ENCODE measurements at regions not wholly inside any gene's neighbourhood (a gene's known extent, or its start where the extent isn't known, plus 50 kb on each side); places are given as distances from the start of the nearest gene placed in this dataset.

GRCh38 chr1:103854279-103854678 is 104.6 kb downstream of the AMY1C start:
- no peak overlapping the region for H3K9ac ChIP-seq (ENCODE audit: low read depth, low read length)
- H3K36me3 ChIP-seq (ENCODE audit: control insufficient read depth, insufficient read depth, low read length), result no peaks in the 10 kb centered on the region
- no peaks in the 10 kb centered on the region for H3K4me1 ChIP-seq (ENCODE audit: control insufficient read depth, insufficient read depth, low read length)
- no peaks in the 10 kb centered on the region for H3K9me3 ChIP-seq (ENCODE audit: control insufficient read depth, insufficient read depth, low read length)
- no peaks in the 10 kb centered on the region for H3K27me3 ChIP-seq (ENCODE audit: control insufficient read depth, insufficient read depth, low read length)
- no peak overlapping the region for H3K4me3 ChIP-seq (ENCODE audit: low read depth, low read length)

GRCh38 chr1:103859721-103860120 is 110.0 kb downstream of the AMY1C start:
- no peak overlapping the region for H3K9ac ChIP-seq (ENCODE audit: low read depth, low read length)
- H3K4me3 ChIP-seq (ENCODE audit: low read depth, low read length), result no peak overlapping the region

GRCh38 chr1:103898576-103899345 is 149.1 kb downstream of the AMY1C start:
- H3K4me1 ChIP-seq (ENCODE audit: control insufficient read depth, insufficient read depth, low read length), result no peaks in the 10 kb centered on the region
- H3K36me3 ChIP-seq (ENCODE audit: control insufficient read depth, insufficient read depth, low read length), result no peaks in the 10 kb centered on the region
- H3K9ac ChIP-seq (ENCODE audit: low read depth, low read length), result no peak overlapping the region
- H3K4me3 ChIP-seq (ENCODE audit: low read depth, low read length), result no peak overlapping the region
- H3K27me3 ChIP-seq (ENCODE audit: control insufficient read depth, insufficient read depth, low read length), result no peaks in the 10 kb centered on the region
- H3K9me3 ChIP-seq (ENCODE audit: control insufficient read depth, insufficient read depth, low read length), result no peaks in the 10 kb centered on the region

More at GRCh38 chr1:103859721-103860120, 110.0 kb downstream of the AMY1C start:
- H3K9me3 ChIP-seq (ENCODE audit: control insufficient read depth, insufficient read depth, low read length), result no peaks in the 10 kb centered on the region
- no peaks in the 10 kb centered on the region for H3K4me1 ChIP-seq (ENCODE audit: control insufficient read depth, insufficient read depth, low read length)
- no peaks in the 10 kb centered on the region for H3K36me3 ChIP-seq (ENCODE audit: control insufficient read depth, insufficient read depth, low read length)
- no peaks in the 10 kb centered on the region for H3K27me3 ChIP-seq (ENCODE audit: control insufficient read depth, insufficient read depth, low read length)

- Histone ChIP-seq H3K4me3 (ENCODE audit: low read depth, low read length) (no peak overlapping the region), H3K9me3 (ENCODE audit: control insufficient read depth, insufficient read depth, low read length) (no peaks in the 10 kb centered on the region), H3K27me3 (ENCODE audit: control insufficient read depth, insufficient read depth, low read length) (no peaks in the 10 kb centered on the region), H3K36me3 (ENCODE audit: control insufficient read depth, insufficient read depth, low read length) (no peaks in the 10 kb centered on the region), H3K9ac (ENCODE audit: low read depth, low read length) (no peak overlapping the region), H3K4me1 (ENCODE audit: control insufficient read depth, insufficient read depth, low read length) (no peaks in the 10 kb centered on the region)
These were observed 150.3 kb downstream of the AMY1C start for GRCh38 chr1:103900005-103900404.

GRCh38 chr1:103901072-103901471 is 151.4 kb downstream of the AMY1C start:
- H3K4me3 ChIP-seq (ENCODE audit: low read depth, low read length), result no peak overlapping the region

GRCh38 chr1:103905363-103905762 is 155.7 kb downstream of the AMY1C start:
- Histone ChIP-seq H3K4me1 (ENCODE audit: control insufficient read depth, insufficient read depth, low read length) (no peaks in the 10 kb centered on the region), H3K27me3 (ENCODE audit: control insufficient read depth, insufficient read depth, low read length) (no peaks in the 10 kb centered on the region), H3K4me3 (ENCODE audit: low read depth, low read length) (no peak overlapping the region), H3K9ac (ENCODE audit: low read depth, low read length) (no peak overlapping the region), H3K9me3 (ENCODE audit: control insufficient read depth, insufficient read depth, low read length) (no peaks in the 10 kb centered on the region), H3K36me3 (ENCODE audit: control insufficient read depth, insufficient read depth, low read length) (no peaks in the 10 kb centered on the region)

More at GRCh38 chr1:103901072-103901471, 151.4 kb downstream of the AMY1C start:
- no peaks in the 10 kb centered on the region for H3K9me3 ChIP-seq (ENCODE audit: control insufficient read depth, insufficient read depth, low read length)
- H3K36me3 ChIP-seq (ENCODE audit: control insufficient read depth, insufficient read depth, low read length), result no peaks in the 10 kb centered on the region
- H3K4me1 ChIP-seq (ENCODE audit: control insufficient read depth, insufficient read depth, low read length), result no peaks in the 10 kb centered on the region
- no peaks in the 10 kb centered on the region for H3K27me3 ChIP-seq (ENCODE audit: control insufficient read depth, insufficient read depth, low read length)
- H3K9ac ChIP-seq (ENCODE audit: low read depth, low read length), result no peak overlapping the region

GRCh38 chr1:103911450-103911849 is 161.8 kb downstream of the AMY1C start:
- Histone ChIP-seq H3K9ac (ENCODE audit: low read depth, low read length) (no peak overlapping the region), H3K4me3 (ENCODE audit: low read depth, low read length) (no peak overlapping the region), H3K9me3 (ENCODE audit: control insufficient read depth, insufficient read depth, low read length) (no peaks in the 10 kb centered on the region), H3K36me3 (ENCODE audit: control insufficient read depth, insufficient read depth, low read length) (no peaks in the 10 kb centered on the region), H3K4me1 (ENCODE audit: control insufficient read depth, insufficient read depth, low read length) (no peaks in the 10 kb centered on the region), H3K27me3 (ENCODE audit: control insufficient read depth, insufficient read depth, low read length) (no peaks in the 10 kb centered on the region)

- no peaks in the 10 kb centered on the region for H3K27me3 ChIP-seq (ENCODE audit: control insufficient read depth, insufficient read depth, low read length)
- H3K9me3 ChIP-seq (ENCODE audit: control insufficient read depth, insufficient read depth, low read length), result no peaks in the 10 kb centered on the region
- no peak overlapping the region for H3K4me3 ChIP-seq (ENCODE audit: low read depth, low read length)
- H3K4me1 ChIP-seq (ENCODE audit: control insufficient read depth, insufficient read depth, low read length), result no peaks in the 10 kb centered on the region
- H3K36me3 ChIP-seq (ENCODE audit: control insufficient read depth, insufficient read depth, low read length), result no peaks in the 10 kb centered on the region
- H3K9ac ChIP-seq (ENCODE audit: low read depth, low read length), result no peak overlapping the region
These were observed 168.1 kb downstream of the AMY1C start for GRCh38 chr1:103917795-103918194.

- Histone ChIP-seq H3K9ac (ENCODE audit: low read depth, low read length) (no peak overlapping the region), H3K36me3 (ENCODE audit: control insufficient read depth, insufficient read depth, low read length) (no peaks in the 10 kb centered on the region), H3K9me3 (ENCODE audit: control insufficient read depth, insufficient read depth, low read length) (no peaks in the 10 kb centered on the region), H3K4me1 (ENCODE audit: control insufficient read depth, insufficient read depth, low read length) (no peaks in the 10 kb centered on the region), H3K4me3 (ENCODE audit: low read depth, low read length) (no peak overlapping the region), H3K27me3 (ENCODE audit: control insufficient read depth, insufficient read depth, low read length) (no peaks in the 10 kb centered on the region)
These were observed 182.2 kb downstream of the AMY1C start for GRCh38 chr1:103931891-103932290.

GRCh38 chr1:103937763-103938357 is 188.2 kb downstream of the AMY1C start:
- no peaks in the 10 kb centered on the region for H3K4me1 ChIP-seq (ENCODE audit: control insufficient read depth, insufficient read depth, low read length)
- no peak overlapping the region for H3K9ac ChIP-seq (ENCODE audit: low read depth, low read length)
- H3K27me3 ChIP-seq (ENCODE audit: control insufficient read depth, insufficient read depth, low read length), result peaks cover 24% of the 10 kb centered on the region
- no peaks in the 10 kb centered on the region for H3K36me3 ChIP-seq (ENCODE audit: control insufficient read depth, insufficient read depth, low read length)
- H3K4me3 ChIP-seq (ENCODE audit: low read depth, low read length), result no peak overlapping the region
- H3K9me3 ChIP-seq (ENCODE audit: control insufficient read depth, insufficient read depth, low read length), result no peaks in the 10 kb centered on the region

GRCh38 chr1:103941086-103941485 is 191.4 kb downstream of the AMY1C start:
- Histone ChIP-seq H3K4me1 (ENCODE audit: control insufficient read depth, insufficient read depth, low read length) (no peaks in the 10 kb centered on the region), H3K4me3 (ENCODE audit: low read depth, low read length) (no peak overlapping the region), H3K27me3 (ENCODE audit: control insufficient read depth, insufficient read depth, low read length) (peaks cover 41% of the 10 kb centered on the region), H3K36me3 (ENCODE audit: control insufficient read depth, insufficient read depth, low read length) (no peaks in the 10 kb centered on the region), H3K9me3 (ENCODE audit: control insufficient read depth, insufficient read depth, low read length) (no peaks in the 10 kb centered on the region), H3K9ac (ENCODE audit: low read depth, low read length) (no peak overlapping the region)

- Histone ChIP-seq H3K27me3 (ENCODE audit: control insufficient read depth, insufficient read depth, low read length) (peaks cover 41% of the 10 kb centered on the region), H3K4me3 (ENCODE audit: low read depth, low read length) (no peak overlapping the region), H3K36me3 (ENCODE audit: control insufficient read depth, insufficient read depth, low read length) (no peaks in the 10 kb centered on the region), H3K9ac (ENCODE audit: low read depth, low read length) (no peak overlapping the region), H3K4me1 (ENCODE audit: control insufficient read depth, insufficient read depth, low read length) (no peaks in the 10 kb centered on the region), H3K9me3 (ENCODE audit: control insufficient read depth, insufficient read depth, low read length) (no peaks in the 10 kb centered on the region)
These were observed 192.3 kb downstream of the AMY1C start for GRCh38 chr1:103942029-103942428.

Measured in iPS-15b (cell line).